ENCODE measurements at regions not wholly inside any gene's neighbourhood (a gene's known extent, or its start where the extent isn't known, plus 50 kb on each side); places are given as distances from the start of the nearest gene placed in this dataset.

DNA sequence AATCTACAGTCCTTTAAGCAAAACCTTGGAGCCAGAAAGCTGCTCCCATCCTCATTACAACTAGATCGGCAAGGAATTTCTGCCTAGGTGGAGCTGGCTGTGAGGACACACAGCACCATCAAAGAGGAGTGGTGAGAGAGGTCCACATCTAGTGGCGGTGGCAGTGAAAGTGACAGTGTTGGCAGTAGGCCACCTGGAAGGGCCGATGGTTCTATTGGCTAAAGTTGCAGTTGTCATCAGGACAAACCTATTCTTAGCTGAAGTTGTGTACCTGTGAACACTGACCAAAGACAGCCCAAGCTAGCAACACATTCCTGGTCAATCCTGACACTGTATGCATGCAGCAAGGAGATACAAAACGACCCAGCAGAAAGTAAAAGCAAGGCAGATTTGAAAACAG lies 218.1 kb upstream of the CHAC2 start:
- TF ChIP-seq, protein P1, sequence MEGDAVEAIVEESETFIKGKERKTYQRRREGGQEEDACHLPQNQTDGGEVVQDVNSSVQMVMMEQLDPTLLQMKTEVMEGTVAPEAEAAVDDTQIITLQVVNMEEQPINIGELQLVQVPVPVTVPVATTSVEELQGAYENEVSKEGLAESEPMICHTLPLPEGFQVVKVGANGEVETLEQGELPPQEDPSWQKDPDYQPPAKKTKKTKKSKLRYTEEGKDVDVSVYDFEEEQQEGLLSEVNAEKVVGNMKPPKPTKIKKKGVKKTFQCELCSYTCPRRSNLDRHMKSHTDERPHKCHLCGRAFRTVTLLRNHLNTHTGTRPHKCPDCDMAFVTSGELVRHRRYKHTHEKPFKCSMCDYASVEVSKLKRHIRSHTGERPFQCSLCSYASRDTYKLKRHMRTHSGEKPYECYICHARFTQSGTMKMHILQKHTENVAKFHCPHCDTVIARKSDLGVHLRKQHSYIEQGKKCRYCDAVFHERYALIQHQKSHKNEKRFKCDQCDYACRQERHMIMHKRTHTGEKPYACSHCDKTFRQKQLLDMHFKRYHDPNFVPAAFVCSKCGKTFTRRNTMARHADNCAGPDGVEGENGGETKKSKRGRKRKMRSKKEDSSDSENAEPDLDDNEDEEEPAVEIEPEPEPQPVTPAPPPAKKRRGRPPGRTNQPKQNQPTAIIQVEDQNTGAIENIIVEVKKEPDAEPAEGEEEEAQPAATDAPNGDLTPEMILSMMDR (IDR thresholded peaks at IDR 0.05; ENCODE audit: low read depth, low read length, poor library complexity, severe bottlenecking) = no peak
- TF ChIP-seq EZH2phosphoT487 (IDR thresholded peaks at IDR 0.05; ENCODE audit: borderline replicate concordance, low read length) = no peak

Data from DOHH2 (cell line).